ENCODE measurements at regions not wholly inside any gene's neighbourhood (a gene's known extent, or its start where the extent isn't known, plus 50 kb on each side); places are given as distances from the start of the nearest gene placed in this dataset.

DNA sequence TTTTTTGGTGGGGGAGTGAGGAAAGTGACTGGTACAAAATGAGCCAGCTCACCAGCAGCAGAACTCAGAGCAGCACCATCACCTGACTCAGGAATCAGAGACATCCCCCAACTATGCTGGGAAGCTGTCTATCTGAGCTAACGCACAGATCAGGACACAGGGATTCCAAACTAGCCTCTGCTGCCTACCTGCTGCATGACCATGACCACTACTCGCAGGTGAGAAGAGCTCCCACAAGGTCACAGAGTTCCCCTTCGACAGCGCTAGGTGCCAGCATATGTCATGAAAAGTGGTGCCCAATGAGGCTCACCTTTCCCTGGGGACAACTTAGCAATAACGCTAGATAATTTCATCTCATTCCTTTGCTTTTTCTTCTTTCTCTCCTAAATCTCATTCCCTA is 662.6 kb upstream of the CPEB2 start:
- no peaks in the 10 kb centered on the region for H3K9me3 ChIP-seq
- H3K4me3 ChIP-seq: no peak overlapping the region
- H3K36me3 ChIP-seq: no peaks in the 10 kb centered on the region
- no peaks in the 10 kb centered on the region for H3K27me3 ChIP-seq
- H3K4me1 ChIP-seq: peaks cover 0 to 11% (median 4%) of the 10 kb centered on the region in 4 donors
- 92% methylated on average over 5 of the region's 5 CpGs for WGBS
- no peak for TF ChIP-seq POLR2AphosphoS5 (IDR thresholded peaks at IDR 0.05)
- TF ChIP-seq POLR2A (IDR thresholded peaks at IDR 0.05; ENCODE audit: low read depth): no peak
- TF ChIP-seq, protein P1, sequence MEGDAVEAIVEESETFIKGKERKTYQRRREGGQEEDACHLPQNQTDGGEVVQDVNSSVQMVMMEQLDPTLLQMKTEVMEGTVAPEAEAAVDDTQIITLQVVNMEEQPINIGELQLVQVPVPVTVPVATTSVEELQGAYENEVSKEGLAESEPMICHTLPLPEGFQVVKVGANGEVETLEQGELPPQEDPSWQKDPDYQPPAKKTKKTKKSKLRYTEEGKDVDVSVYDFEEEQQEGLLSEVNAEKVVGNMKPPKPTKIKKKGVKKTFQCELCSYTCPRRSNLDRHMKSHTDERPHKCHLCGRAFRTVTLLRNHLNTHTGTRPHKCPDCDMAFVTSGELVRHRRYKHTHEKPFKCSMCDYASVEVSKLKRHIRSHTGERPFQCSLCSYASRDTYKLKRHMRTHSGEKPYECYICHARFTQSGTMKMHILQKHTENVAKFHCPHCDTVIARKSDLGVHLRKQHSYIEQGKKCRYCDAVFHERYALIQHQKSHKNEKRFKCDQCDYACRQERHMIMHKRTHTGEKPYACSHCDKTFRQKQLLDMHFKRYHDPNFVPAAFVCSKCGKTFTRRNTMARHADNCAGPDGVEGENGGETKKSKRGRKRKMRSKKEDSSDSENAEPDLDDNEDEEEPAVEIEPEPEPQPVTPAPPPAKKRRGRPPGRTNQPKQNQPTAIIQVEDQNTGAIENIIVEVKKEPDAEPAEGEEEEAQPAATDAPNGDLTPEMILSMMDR (IDR thresholded peaks at IDR 0.05): no peak
- no peak for TF ChIP-seq EP300 (IDR thresholded peaks at IDR 0.05)
- no peak overlapping the region for H3K27ac ChIP-seq (replicated peaks in 1 of 4)
- intact Hi-C loops (cut with DNase I): no loop called here
- DNase-seq (ENCODE audit: extremely low spot score): no peak

DNA sequence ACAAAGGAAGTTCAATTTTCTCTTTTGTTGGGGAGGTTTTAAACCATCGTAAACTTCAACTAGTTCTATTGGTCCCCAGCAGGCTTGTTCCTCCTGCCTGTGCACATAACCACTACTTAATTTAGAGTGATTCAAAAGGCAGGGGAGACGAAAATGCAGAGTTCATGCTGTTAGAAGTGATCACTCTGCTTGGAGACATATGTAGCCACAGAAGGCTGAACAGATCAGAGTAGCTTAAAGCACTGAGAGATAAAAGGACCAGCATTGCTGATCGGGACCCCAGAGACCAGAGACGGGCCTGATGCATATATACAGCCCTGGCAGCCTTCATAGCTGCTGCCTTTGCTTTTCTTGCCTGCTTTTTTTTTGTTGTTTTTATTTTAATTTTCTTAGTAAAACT is 662.0 kb upstream of the CPEB2 start:
- intact Hi-C loops (cut with DNase I): no loop called here
- Histone ChIP-seq H3K9me3 (no peaks in the 10 kb centered on the region), H3K4me3 (no peak overlapping the region), H3K4me1 (peaks cover 0 to 11% (median 4%) of the 10 kb centered on the region in 4 donors), H3K27ac (replicated peaks in 1 of 4) (no peak overlapping the region), H3K36me3 (no peaks in the 10 kb centered on the region), H3K27me3 (no peaks in the 10 kb centered on the region)
- 65% methylated on average over 4 of the region's 4 CpGs for WGBS
- DNase-seq (ENCODE audit: extremely low spot score): no peak
- TF ChIP-seq EP300 (IDR thresholded peaks at IDR 0.05) (no peak), POLR2AphosphoS5 (IDR thresholded peaks at IDR 0.05) (no peak), POLR2A (IDR thresholded peaks at IDR 0.05; ENCODE audit: low read depth) (no peak)
- TF ChIP-seq, protein P1 (IDR thresholded peaks at IDR 0.05): no peak

DNA sequence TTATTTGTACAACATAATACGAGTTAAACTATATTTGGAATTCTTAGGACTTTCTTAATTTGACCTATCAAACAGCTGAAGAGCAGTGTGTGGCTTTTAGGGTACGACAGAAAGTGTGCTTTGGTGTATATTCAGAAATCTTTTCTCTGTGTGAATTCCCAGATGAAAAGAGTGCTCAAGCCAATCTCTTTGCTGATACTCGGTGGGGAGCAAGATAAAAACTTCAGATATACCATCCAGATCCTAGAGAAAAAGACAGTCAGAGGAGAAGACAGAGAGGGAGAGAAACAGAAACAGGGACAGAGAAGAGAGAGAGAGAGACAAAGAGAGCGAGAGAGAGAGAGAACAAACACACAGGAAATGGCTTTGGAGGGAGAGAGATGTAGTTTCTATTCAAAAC is 658.3 kb upstream of the CPEB2 start:
- 40% methylated on average over 4 of the region's 4 CpGs for WGBS
- TF ChIP-seq EP300 (IDR thresholded peaks at IDR 0.05) (no peak), POLR2AphosphoS5 (IDR thresholded peaks at IDR 0.05) (no peak), POLR2A (IDR thresholded peaks at IDR 0.05; ENCODE audit: low read depth) (no peak)
- TF ChIP-seq, protein P1 (IDR thresholded peaks at IDR 0.05): no peak
- Histone ChIP-seq H3K27ac (replicated peaks in 1 of 4) (no peak overlapping the region), H3K36me3 (no peaks in the 10 kb centered on the region), H3K27me3 (no peaks in the 10 kb centered on the region), H3K9me3 (no peaks in the 10 kb centered on the region), H3K4me3 (no peak overlapping the region), H3K4me1 (peaks cover 0 to 15% (median 8%) of the 10 kb centered on the region in 4 donors)
- DNase-seq (ENCODE audit: extremely low spot score): no peak
- intact Hi-C loops (cut with DNase I): no loop called here

DNA sequence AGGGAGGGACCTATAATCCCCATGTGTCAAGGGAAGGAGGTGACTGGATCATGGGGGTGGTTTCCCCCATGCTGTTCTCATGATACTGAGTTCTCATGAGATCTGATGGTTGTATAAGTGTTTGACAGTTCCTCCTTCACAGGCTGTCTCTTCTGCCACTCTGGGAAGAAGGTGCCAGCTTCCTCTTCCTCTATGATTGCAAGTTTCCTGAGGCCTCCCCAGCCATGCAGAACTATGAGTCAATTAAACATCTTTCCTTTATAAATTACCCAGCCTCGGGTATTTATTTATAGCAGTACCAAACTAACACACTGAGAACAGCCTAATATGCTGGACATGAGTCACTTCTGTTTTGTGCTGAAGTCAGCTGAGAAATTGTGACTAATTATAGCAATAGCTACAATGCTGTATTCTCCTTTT is 656.9 kb upstream of the CPEB2 start:
- Histone ChIP-seq H3K9me3 (no peaks in the 10 kb centered on the region), H3K4me1 (peaks cover 0 to 15% (median 8%) of the 10 kb centered on the region in 4 donors), H3K27ac (replicated peaks in 1 of 4) (no peak overlapping the region), H3K36me3 (no peaks in the 10 kb centered on the region), H3K4me3 (no peak overlapping the region), H3K27me3 (no peaks in the 10 kb centered on the region)
- 0% methylated on average over 1 of the region's 1 CpG for WGBS
- intact Hi-C loops (cut with DNase I): no loop called here
- DNase-seq (ENCODE audit: extremely low spot score): no peak
- TF ChIP-seq POLR2AphosphoS5 (IDR thresholded peaks at IDR 0.05) (no peak), POLR2A (IDR thresholded peaks at IDR 0.05; ENCODE audit: low read depth) (no peak), EP300 (IDR thresholded peaks at IDR 0.05) (no peak)
- TF ChIP-seq, protein P1 (IDR thresholded peaks at IDR 0.05): no peak

DNA sequence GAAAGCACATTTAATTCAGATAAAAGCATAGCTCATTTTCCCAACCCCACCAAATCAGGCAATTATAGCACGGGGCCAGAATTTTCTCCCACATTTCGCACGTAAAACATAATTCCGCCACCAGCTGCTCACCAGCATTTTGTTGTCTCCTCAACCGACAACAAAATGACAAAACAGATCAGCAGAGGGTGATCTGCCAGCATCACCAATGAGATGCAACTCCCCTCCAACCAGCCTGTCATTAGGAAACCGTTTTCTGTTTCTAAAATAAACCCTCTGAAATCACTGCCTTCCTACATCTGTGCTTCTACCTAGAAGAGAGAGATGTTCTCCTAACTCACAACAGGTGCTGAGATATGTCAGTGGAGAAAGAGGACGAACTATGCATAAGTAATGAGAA is 654.8 kb upstream of the CPEB2 start:
- 85% methylated on average over 7 of the region's 7 CpGs for WGBS
- Histone ChIP-seq H3K4me3 (no peak overlapping the region), H3K9me3 (no peaks in the 10 kb centered on the region), H3K27ac (replicated peaks in 1 of 4) (no peak overlapping the region), H3K36me3 (no peaks in the 10 kb centered on the region), H3K4me1 (peaks cover 0 to 15% (median 8%) of the 10 kb centered on the region in 4 donors), H3K27me3 (no peaks in the 10 kb centered on the region)
- intact Hi-C loops (cut with DNase I): no loop called here
- no peak for TF ChIP-seq EP300 (IDR thresholded peaks at IDR 0.05)
- TF ChIP-seq, protein P1 (IDR thresholded peaks at IDR 0.05): no peak
- TF ChIP-seq POLR2AphosphoS5 (IDR thresholded peaks at IDR 0.05): no peak
- no peak for TF ChIP-seq POLR2A (IDR thresholded peaks at IDR 0.05; ENCODE audit: low read depth)
- no peak for DNase-seq (ENCODE audit: extremely low spot score)

Data from esophagus muscularis mucosa (tissue), 4 donors.